Prostate gland (tissue), 2 donors: ENCODE measurements at regions not wholly inside any gene's neighbourhood (a gene's known extent, or its start where the extent isn't known, plus 50 kb on each side); places are given as distances from the start of the nearest gene placed in this dataset.

Experiments
- DNase-seq: peaks from one replicate; pipeline ENCODE4 v3.0.0-alpha.2; 2019; ENCODE audit warnings: low spot score
- H3K27ac ChIP-seq, 2 donors: fragments of 200-600 bp; sonication (generic); 2 replicates each; pipeline ENCODE4 v1.5.1; 2017 to 2019
- H3K27me3 ChIP-seq: fragments of 200-600 bp; sonication (generic); replicated peaks from 2 replicates; pipeline ENCODE4 v1.5.1; 2019; ENCODE audit not compliant: insufficient read depth
- H3K36me3 ChIP-seq, 2 donors: fragments of 200-600 bp; sonication (generic); 1 replicate in 1 of 2; 2 replicates in 1 of 2; pipeline versions ENCODE4 v1.5.1 to v1.8.1; 2017 to 2019
- H3K4me1 ChIP-seq: fragments of 200-600 bp; sonication (generic); replicated peaks from 2 replicates; pipeline ENCODE4 v1.5.1; 2019
- H3K4me3 ChIP-seq, 2 donors: fragments of 200-600 bp; sonication (generic); 2 replicates each; pipeline ENCODE4 v1.5.1; 2017 to 2019
- H3K9me3 ChIP-seq: fragments of 200-600 bp; sonication (generic); 2 replicates; pipeline ENCODE4 v1.5.1; 2017
- CTCF ChIP-seq, 4 experiments: fragments of 200-600 bp in 2 of 4; fragments of 450-650 bp in 2 of 4; sonication (generic) in 2 of 4; IDR thresholded peaks; 1 replicate in 3 of 4; 2 replicates in 1 of 4; pipeline ENCODE4 v1.5.1; 2016 to 2019; ENCODE audit warnings: antibody characterized with exemption in 4 of 4, mild to moderate bottlenecking in 2 of 4, moderate library complexity in 2 of 4
- POLR2A ChIP-seq: fragments of 450-650 bp; IDR thresholded peaks from one replicate; pipeline ENCODE4 v1.6.1; 2016; ENCODE audit warnings: antibody characterized with exemption, mild to moderate bottlenecking
- POLR2AphosphoS5 ChIP-seq: sonication (generic); formaldehyde crosslinking; IDR thresholded peaks from one replicate; pipeline ENCODE4 v1.6.1; 2017; ENCODE audit warnings: antibody characterized with exemption
- WGBS: methylation state at CpG from one replicate; pipeline ENCODE4 v1.1.5; 2018; 5-methylcytosine and 5-hydroxymethylcytosine counted together
- intact Hi-C: fragments of 100-400 bp; cut with DNase I; formaldehyde crosslinking; loops from one replicate; pipeline ENCODE4 v1.14.2; 2022

DNA sequence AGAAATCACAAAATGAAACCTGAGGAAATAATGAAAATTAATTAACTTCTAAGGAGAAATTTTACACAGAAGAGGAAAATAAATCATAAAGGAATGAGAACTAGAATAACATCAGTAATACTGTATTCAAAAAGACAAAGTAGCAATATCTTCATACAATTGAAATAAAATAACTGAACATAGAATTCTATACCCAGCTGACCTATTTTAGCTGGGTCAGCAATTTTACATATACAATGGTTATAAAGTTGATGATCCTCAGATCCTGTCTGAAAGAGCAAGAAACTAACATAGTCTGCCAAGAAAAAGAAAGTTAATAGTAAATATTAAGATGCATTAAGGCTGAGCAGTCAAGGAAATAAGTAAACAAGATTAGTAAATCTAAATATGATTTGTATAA lies 93.0 kb upstream of the P3H2 start:
- DNase-seq, result no peak
- H3K27ac ChIP-seq, result no peak overlapping the region

GRCh38 chr3:190210608-190211007 lies 89.9 kb upstream of the P3H2 start:
- no peak for DNase-seq
- WGBS, result 97% methylated on average over 1 of the region's 1 CpG
- TF ChIP-seq CTCF (IDR thresholded peaks at IDR 0.05), result no peak
- no peak for TF ChIP-seq POLR2A
- no peak for TF ChIP-seq POLR2AphosphoS5
- no peak overlapping the region for H3K4me3 ChIP-seq
- H3K27me3 ChIP-seq, result no peaks in the 10 kb centered on the region
- H3K27ac ChIP-seq, result no peak overlapping the region
- no peaks in the 10 kb centered on the region for H3K4me1 ChIP-seq
- no peaks in the 10 kb centered on the region for H3K36me3 ChIP-seq
- no peaks in the 10 kb centered on the region for H3K9me3 ChIP-seq
- intact Hi-C loops, result no loop called here

More for the DNA sequence above, 93.0 kb upstream of the P3H2 start:
- no peaks in the 10 kb centered on the region for H3K36me3 ChIP-seq
- intact Hi-C loops, result no loop called here
- no peaks in the 10 kb centered on the region for H3K4me1 ChIP-seq
- H3K9me3 ChIP-seq, result no peaks in the 10 kb centered on the region
- H3K27me3 ChIP-seq, result no peaks in the 10 kb centered on the region
- no peak overlapping the region for H3K4me3 ChIP-seq
- TF ChIP-seq CTCF (IDR thresholded peaks at IDR 0.05) (no peak), POLR2AphosphoS5 (no peak), POLR2A (no peak)

DNA sequence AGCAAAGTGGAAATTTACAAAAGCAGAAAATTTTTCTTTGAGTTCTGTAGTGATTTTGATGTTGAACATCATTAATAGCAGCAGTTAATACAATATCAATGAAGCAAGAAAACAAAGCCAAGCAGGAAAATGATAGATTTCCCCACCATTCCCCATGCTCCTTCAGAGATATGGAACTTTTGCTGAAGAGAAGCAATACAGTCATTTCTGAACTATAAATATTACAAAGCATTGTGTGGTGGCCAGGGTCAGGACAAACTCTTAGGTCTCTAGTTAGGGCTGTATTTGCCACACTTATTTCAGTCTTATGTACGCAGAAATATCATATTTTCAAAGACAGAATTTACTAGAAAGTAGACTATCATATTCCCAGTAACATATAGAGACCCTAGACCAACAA lies 88.8 kb upstream of the P3H2 start:
- Histone ChIP-seq H3K36me3 (no peaks in the 10 kb centered on the region), H3K27me3 (no peaks in the 10 kb centered on the region), H3K4me3 (no peak overlapping the region), H3K4me1 (no peaks in the 10 kb centered on the region), H3K9me3 (no peaks in the 10 kb centered on the region), H3K27ac (no peak overlapping the region)
- WGBS, result 92% methylated on average over 1 of the region's 1 CpG
- intact Hi-C loops, result no loop called here
- TF ChIP-seq CTCF (IDR thresholded peaks at IDR 0.05) (no peak), POLR2AphosphoS5 (no peak), POLR2A (no peak)
- no peak for DNase-seq

DNA sequence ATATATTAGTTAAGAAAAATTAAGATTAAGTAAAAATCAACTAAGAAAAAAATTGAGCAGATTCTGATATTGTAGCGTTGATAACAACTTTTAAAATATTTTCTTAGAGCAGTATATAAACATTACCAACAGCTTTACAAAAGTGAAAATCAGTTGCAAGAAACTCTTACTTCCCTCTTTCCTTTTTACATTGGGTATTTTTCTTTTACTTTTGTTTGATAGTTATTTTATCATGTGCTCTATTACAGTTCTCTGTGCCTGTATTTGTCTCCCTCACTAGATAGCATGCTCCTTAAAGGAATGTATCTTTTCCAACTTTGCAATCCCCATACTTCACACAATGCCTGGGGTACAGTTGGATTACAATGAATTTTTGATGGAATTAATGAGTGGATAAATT lies 87.5 kb upstream of the P3H2 start:
- Histone ChIP-seq H3K27me3 (no peaks in the 10 kb centered on the region), H3K27ac (no peak overlapping the region), H3K4me3 (no peak overlapping the region), H3K9me3 (no peaks in the 10 kb centered on the region), H3K4me1 (no peaks in the 10 kb centered on the region), H3K36me3 (no peaks in the 10 kb centered on the region)
- intact Hi-C loops, result no loop called here
- 97% methylated on average over 1 of the region's 1 CpG for WGBS
- no peak for DNase-seq
- TF ChIP-seq CTCF (IDR thresholded peaks at IDR 0.05) (no peak), POLR2A (no peak), POLR2AphosphoS5 (no peak)

GRCh38 chr3:190205739-190206138 lies 85.0 kb upstream of the P3H2 start:
- Histone ChIP-seq H3K4me3 (no peak overlapping the region), H3K9me3 (no peaks in the 10 kb centered on the region), H3K4me1 (no peaks in the 10 kb centered on the region), H3K27me3 (no peaks in the 10 kb centered on the region), H3K27ac (no peak overlapping the region), H3K36me3 (no peaks in the 10 kb centered on the region)
- TF ChIP-seq POLR2AphosphoS5, result no peak
- no peak for TF ChIP-seq POLR2A
- TF ChIP-seq CTCF (IDR thresholded peaks at IDR 0.05), result no peak
- intact Hi-C loops, result no loop called here
- DNase-seq, result no peak
- 85% methylated on average over 1 of the region's 1 CpG for WGBS
